HG02943 (cell line): ENCODE measurements at regions not wholly inside any gene's neighbourhood (a gene's known extent, or its start where the extent isn't known, plus 50 kb on each side); places are given as distances from the start of the nearest gene placed in this dataset.

Source experiments
- ATAC-seq: cut with Tn5 transposase; IDR thresholded peaks from one replicate; pipeline ENCODE4 v1.9.1; 2021; ENCODE audit warnings: mild to moderate bottlenecking, low read depth, moderate library complexity; ENCODE audit not compliant: unreplicated experiment

DNA sequence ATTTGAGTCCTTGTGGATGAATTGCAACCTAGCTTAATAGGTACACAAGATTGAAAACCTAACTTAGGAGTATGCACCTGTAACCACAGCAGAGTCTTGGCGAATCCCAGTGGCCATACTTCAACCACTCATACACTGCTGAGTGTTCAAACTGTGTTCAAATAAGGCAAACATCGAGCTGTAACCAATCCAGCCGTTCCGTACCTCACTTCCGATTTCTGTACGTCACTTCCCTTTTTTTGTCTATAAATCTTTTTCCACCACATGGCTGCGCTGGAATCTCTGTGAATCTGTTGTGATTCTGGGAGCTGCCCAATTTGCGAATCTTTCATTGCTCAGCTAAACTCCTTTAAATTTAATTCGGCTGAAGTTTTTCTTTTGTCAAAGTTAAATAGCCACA is 190.6 kb downstream of the MAF start:
- ATAC-seq = no peak

DNA sequence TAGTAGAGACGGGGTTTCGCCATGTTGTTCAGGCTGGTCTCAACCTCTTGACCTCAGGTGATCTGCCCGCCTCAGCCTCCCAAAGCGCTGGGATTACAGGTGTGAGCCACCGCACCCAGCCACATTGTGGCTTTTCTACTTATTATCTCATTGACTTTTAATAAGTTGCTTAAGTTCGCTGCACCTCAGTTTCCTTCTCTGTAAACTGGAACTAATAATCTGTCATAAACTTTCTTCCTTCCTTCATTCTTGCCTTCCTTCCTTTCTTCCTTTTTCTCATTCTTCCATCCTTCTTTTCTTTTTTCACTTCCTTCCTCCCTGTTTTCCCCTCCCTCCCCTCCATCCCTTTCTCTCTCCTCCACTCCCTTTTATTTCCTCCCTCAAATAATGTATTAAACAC is 192.2 kb downstream of the MAF start:
- ATAC-seq = no peak

DNA sequence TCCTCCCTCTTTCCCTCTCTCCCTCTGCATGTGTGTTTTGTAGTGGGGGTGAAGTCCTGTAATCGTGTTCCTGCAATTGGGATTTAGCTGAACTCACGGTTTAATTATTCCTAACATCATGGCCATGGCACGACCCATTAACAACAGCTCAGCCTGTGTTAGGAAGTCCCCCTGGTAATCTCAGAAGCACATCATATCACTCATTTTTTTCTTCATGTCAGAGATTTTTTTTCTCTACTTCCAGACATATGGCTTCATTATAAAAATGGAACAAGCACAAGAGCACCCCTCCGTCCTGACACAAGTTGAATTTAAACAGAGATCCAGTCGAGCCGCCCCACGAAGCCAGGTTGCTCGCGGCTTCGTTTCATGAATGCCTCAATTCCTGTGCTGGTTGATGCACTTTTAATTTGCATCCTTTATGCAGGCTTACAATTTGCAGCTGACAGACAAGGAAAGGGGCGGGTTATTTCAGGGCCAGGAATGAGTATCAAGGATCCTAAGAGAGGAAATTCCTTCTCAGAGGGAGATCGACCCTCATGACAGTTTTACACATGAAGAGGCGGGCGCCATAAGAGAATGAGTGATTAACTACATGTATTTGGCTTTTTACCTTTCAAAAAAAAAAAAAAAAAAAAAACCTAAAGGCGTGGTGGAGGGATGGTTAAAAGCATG is 192.9 kb downstream of the MAF start:
- no peak for ATAC-seq

DNA sequence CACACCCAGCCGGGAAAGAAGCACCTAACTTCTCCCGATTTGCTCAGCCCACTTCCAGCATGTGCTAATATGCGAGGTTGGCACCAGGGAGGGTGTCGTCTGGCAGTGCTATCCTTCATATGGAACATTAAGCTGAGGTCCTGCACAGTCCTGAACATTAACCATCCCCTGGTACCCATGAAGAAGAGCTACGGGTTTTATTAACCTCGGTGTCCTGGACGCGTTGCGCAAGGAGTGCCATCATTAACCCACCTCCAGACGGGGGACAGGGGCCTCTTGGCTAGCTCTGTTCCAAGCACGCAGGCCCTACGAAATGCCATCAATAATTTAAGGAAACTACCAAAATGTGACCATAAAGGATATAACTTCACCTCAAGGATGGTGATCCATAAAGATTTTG is 193.5 kb downstream of the MAF start:
- ATAC-seq = no peak

DNA sequence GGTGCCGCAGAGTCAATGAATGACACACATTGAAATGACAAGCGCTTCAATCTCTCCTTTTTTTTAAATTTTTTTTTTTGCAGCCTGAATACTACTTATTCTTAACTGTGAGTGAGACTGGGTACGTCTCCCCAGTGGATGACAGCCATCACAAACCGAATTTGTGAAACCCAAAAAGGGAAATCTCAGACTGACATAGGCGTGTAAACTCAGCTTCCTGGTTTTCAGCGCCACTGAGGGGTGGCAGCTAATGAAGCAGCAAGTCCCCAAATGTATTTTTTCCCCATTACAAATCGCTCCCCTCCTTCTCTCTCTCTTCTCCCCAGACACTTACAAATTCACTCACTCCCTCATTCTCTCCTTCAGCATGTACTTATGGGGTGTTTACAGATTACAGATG is 196.0 kb downstream of the MAF start:
- no peak for ATAC-seq

DNA sequence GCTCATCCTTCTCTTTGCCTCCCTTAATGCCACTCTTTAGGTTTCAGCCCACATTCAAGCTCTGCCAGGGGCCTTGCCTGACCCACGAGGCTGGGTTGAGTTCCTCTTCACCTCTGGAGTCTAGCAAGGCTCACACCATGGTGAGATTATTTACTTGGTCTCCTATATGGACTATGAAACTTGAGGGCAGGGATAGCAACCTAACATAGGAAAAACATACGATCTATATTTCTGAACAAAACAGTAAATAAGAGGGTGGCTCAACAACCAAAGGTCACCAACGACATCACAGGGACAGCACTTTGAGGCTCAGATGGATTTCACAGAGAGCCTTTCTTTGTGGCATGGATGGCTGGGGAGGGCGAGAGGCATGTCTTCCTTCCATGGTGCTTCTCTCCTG is 197.0 kb downstream of the MAF start:
- no peak for ATAC-seq

DNA sequence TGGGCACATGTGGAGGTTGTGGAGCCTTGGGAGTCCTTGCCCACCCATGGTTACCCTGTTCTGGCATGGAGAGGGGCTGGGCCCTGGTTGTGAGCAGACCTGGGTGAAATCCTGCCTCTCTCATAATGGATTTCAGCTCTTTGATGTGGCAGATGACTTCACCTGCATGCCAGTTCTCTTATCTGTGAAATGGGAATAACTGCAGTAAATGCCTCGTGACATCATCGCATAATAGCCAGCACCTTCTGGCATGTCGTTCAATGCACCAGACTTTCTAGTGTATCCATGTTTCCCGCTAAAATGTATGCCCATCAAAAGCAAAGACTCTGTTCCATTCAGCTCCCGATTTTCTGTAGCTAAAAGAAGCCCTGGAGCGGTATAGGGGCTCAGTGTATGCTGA is 197.6 kb downstream of the MAF start:
- no peak for ATAC-seq

DNA sequence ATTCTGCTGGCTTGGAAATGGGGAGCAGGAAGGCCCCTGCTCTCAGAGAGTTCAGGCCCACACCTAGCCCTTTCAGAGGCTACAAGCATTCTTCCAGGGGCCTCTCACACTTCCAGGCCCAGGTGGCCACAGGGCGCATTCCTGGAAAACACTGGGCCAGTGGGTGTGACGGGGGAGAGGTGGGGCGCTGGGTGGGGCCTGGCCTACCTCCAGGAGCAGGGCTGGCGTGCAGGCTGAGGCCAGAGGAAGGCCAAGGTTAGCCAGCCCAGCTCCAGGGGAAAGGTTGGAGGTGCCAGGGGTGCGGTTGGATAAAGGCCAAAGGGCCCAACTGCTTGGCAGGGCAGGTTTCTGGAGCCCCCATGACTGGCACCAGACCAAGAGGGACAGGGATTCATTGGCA is 198.2 kb downstream of the MAF start:
- ATAC-seq = no peak

DNA sequence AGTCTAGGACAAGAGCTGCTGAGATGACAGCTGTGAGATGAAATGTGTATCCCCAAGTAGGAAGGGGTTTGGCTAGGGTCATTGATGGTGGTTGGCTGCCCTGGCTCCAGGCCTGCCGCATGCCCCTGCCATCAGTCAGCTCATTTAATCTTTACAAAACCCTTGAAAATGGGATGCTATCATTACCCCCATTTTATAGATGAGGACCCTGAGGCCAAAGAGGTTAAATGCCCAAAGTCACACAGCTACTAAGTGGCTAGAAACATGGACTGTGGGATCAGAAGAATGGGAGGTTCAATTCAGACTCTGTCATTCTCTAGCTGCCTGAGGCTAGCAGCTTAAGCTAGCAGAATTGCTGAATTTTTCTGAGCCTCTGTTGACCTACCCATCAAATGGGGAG is 198.8 kb downstream of the MAF start:
- no peak for ATAC-seq

DNA sequence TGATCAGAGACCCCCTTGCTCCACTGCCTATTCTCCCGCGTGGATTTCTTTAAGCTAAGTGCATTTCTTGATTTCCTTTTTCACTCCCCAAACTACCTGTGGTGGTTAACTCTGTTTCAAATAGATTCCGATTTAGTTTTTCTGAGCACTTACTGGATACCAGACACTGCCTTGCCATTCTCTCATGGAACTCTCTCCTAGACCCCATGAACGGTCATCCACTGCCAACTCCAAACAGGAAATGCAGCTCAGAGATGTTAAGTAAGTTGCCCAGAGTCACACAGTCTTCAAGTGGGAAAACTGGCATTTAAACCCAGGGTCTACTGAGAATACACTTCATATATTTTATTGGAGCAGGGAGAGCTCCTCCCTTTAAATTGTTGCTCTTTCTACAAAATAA is 199.4 kb downstream of the MAF start:
- ATAC-seq = no peak

DNA sequence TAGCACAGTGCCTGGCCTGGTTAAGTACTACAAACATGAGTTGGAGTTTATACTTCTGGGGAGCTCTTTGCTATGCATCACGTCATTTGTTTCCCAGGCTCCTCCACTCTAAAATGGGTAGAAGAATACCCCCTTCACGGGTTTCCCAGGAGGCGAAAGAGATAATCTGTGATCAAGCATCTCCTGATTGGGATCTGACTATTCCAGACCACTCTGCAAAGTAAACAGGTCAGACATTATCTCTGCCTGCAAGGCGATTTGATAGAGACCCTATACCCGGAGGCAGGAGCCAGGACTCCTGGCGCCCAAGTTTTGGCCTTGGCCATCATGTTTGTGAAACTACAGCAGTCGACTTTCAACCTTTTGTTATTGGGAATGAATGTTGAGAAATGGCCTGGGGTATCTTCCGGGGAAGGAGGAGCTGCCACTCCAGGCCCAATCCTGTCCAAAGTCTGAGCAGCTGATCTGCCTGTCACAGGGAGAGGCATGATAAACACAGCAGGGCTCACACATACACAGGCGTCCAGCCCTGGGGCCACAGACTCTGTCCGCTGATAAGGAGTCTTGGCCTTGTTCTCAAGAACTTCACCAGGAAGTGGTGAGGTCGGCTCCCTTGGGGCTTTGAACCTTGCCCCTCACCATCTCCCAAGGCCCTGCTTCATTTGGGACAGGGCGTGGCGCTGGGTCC is 199.9 kb downstream of the MAF start:
- ATAC-seq = no peak

DNA sequence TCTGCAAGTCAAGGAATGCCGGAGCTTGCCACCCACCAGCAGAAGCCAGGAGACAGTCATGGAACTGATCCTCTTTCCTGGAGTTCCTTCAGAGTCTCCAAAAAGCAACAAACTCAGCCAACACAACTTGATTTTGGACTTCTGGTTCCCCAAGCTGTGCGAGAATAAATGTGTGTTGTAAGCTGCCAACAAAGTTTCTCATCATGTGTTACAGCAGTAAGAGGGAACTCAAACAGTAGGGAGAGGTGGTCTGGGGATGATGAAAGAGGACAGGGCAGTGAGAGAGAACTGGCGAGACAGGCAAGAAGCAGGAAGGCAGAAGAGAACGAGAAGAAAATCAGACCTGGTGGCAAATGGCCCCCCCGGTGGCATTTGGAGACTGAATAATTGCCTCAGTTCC is 204.9 kb downstream of the MAF start:
- ATAC-seq = no peak

DNA sequence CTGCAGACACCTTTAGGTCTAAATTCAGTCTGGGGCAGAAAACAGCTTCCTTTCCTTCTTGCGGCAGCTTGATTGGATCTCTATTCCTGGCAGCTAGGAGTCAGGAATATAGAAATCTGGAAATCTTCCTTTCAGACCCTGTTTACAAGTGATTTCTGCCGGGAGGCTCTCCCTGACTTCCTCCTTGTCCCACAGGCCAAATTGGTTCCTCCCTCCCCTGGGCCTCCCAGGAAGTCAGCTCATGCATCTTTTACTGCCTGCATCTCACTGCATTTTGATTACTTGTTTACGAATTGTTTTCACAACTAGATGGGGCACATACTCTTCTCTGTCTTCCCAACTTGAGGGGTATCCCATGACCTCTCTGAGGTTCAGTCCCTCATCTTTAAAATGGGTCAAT is 206.3 kb downstream of the MAF start:
- no peak for ATAC-seq

DNA sequence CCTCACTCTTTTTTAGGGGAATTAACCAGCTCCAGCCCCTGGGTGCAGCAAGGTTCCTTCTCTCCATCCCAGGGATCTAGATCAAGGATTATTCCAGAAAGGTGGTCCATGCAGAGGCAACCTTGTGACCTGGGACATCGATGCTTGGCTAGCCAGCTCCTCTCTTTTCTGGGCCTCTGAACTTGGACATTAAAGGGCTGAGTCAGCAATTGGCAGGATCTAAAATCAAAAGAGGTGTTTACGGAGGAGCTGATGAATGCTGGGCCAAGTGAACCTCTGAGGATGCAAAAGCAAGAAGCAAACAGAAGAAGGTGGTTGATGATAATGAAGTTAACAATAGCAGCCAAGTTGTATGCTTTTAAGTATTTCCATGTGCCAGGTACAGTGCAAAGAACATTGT is 207.0 kb downstream of the MAF start:
- ATAC-seq = no peak

DNA sequence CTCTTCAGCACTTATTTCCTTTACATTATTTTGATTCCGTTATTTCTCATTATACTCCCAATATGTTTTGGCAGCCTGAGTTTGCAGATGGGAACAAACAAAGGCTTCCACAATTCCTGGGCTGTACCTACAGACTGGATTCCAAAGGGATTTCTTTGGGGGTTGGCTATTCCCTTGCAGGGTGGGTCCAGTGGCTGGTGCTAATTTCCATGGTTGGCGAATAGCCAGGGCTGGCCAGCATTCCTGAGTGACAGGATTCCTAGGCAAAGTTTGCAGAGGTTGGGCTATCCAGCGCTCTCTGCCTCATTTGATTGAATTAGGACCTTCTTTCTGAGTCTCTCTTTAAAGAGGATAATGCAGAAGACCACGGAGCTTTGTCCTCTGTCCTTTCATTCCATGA is 207.4 kb downstream of the MAF start:
- no peak for ATAC-seq

DNA sequence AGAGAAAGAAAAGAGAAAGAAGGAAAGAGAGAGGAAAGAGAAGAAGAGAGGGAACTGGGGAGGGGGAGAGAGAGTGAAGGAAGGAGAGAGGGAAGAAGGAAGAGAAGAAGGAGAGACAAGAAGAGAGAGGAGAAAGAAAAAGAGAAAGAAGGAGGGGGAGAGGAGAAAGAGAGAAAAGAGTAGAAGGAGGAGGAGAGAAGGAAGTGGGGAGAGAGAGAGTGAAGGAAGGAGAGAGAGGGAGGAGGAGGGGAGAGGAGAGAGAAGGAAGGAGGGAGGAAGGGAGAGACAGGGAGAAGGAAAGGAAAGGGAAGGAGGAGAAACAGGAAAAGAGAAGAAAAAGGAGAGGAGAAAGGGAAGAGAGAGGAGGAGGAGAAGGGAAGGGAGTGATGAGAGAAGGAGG is 208.5 kb downstream of the MAF start:
- ATAC-seq = no peak

DNA sequence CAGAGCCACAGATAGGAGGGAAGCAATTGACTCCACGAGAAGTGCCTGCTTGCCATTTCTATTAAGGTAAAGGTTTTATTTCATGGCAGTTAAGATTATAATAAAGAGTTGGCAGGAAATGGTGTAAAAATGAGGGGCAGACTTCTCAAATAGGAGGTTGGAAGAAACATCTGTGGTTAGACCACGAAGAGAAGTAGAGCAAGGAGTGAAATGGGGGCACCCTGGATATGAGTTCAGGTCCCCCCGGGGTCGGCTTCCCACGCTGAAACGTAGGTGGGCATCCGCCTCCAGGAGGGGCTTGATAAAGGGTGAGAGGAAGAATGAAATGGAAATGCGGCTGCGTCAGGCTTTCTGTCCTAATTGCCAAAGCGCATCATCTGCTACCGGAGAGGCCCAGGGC is 209.1 kb downstream of the MAF start:
- no peak for ATAC-seq

DNA sequence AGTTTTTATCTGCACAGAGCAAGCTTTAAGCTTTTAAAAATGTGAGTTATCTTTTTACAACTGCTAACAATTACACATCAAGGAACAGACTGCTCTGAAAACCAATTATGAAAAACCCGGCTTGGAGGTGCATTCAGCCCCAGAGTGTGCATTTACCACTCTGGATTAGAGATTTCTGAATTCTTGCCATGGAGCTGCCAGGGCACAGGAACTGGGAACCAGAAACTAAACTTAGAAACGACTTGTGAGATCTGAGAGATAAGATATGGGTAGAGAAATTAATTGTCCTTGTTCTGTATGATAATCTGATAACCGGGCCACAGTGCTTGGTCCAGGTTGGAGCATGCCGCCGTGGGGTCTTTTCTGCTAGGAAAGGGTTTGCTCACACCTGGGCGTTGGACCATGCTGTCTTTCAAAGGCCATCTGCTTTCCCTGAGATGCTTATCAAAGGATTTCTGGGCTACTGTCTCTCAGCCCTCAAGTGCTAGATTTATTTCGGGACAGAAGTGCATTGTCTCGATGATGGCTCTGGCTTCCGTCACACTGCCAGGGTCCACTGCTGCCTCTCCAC is 210.0 kb downstream of the MAF start:
- no peak for ATAC-seq

DNA sequence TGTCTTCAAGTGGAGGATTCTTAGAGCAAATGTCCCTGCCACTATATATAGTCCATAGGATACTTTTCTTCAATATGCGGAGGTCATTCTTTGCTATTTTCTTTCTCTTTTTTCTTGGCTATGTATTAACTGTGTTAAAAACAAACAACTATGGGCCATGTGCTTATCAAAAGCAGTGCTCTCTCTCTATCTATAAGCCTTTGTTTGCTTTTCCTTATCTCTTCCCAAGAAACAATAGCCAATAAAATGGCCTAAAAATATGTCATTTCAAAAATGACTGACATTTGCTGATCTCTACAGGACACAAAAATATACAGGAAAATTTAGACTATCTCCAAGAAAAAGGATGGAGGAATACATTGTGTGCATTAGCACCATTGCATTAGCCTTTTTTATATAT is 212.1 kb downstream of the MAF start:
- ATAC-seq = no peak

DNA sequence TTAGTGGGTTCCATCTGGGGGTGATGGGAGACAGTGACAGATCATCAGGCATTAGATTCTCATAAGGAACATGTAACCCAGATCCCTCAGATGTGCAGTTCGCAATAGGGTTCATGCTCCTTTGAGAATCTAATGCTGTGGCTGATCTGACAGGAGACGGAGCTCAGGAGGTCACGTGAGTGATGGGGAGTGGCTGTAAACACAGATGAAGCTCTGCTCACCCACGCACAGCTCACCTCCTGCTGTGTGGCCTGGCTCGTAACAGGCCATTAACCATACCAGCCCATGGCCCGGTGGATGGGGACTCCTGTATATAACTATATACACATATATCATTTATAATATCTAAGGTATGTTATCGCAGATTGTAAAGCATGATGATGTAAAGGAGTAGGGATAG is 214.2 kb downstream of the MAF start:
- ATAC-seq = no peak

DNA sequence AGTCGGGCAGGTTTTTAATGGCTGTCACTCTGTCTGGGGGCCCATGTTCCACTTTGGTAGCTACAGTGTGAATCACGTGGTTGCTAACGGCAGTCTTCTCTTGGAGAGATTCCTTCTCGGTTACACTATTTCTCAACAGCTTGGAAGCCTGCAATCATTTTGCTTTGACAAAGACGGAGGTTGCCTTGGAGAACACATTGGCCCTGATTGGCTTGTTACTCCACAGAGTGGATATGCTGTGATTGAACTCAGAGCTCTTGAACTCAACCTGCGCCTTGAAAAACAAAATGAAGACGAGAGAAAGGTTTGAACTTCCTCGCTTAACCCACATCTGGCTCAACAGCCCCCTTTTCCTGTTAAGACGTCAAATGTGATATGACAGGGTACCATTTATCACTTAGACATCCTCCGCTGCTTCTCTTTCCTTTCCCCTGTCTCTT is 218.9 kb downstream of the MAF start:
- no peak for ATAC-seq

DNA sequence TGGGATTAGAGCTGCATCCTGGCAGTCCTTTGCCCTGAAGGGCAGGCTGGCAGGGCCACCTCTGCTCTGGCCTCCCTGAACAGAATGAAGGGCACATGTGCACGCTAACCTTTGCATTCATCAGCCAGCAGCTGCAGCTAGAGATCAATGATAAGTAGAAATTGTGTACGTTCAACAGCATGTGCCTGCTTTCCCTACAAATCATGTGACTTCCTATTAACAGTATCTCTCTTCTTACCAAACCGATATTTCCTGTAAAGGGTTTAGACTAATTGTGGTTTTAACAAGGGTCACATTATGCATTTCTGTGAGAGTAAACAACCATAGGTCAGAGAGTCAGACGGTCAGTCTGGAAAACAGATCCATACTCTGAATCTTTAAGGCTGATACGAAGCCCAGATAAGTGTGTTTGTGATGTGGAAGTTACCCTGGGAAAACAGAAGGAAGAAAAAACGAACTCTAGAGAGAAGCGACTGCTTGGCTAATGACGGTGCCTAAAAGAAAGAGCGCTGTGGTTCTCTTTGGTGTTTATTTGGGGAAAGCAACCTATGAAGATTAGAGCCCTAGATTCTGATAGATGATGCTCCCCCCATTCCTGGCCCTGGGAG is 219.4 kb downstream of the MAF start:
- no peak for ATAC-seq
